HUES6 (cell line): ENCODE measurements at regions not wholly inside any gene's neighbourhood (a gene's known extent, or its start where the extent isn't known, plus 50 kb on each side); places are given as distances from the start of the nearest gene placed in this dataset.

Experiments used
- H3K27ac ChIP-seq: 2 replicates; pipeline ENCODE4 v1.7.0; 2013; ENCODE audit warnings: low read depth, mild to moderate bottlenecking, low read length, inconsistent platforms
- H3K27me3 ChIP-seq: 2 replicates; pipeline ENCODE4 v1.6.1; 2013; ENCODE audit warnings: low read length; ENCODE audit not compliant: control insufficient read depth, insufficient read depth
- H3K36me3 ChIP-seq: 2 replicates; pipeline ENCODE4 v1.6.1; 2013; ENCODE audit warnings: low read length; ENCODE audit not compliant: control insufficient read depth, insufficient read depth
- H3K4me1 ChIP-seq: 2 replicates; pipeline ENCODE4 v1.6.1; 2013; ENCODE audit warnings: low read length; ENCODE audit not compliant: control insufficient read depth, insufficient read depth
- H3K4me3 ChIP-seq: 2 replicates; pipeline ENCODE4 v1.5.1; 2013; ENCODE audit warnings: low read depth, low read length
- H3K9ac ChIP-seq: one replicate; pipeline ENCODE4 v1.6.1; 2013; ENCODE audit warnings: mild to moderate bottlenecking, low read length
- H3K9me3 ChIP-seq: 2 replicates; pipeline ENCODE4 v1.6.1; 2013; ENCODE audit warnings: low read depth, low read length; ENCODE audit not compliant: control insufficient read depth, insufficient read depth

GRCh38 chrX:109268340-109268739 lies 213.5 kb downstream of the GUCY2F start:
- Histone ChIP-seq H3K36me3 (no peaks in the 10 kb centered on the region), H3K9ac (no peak overlapping the region), H3K27me3 (peaks cover 12% of the 10 kb centered on the region; the same call in 1 of the 2 replicates), H3K9me3 (no peaks in the 10 kb centered on the region), H3K4me3 (no peak overlapping the region), H3K27ac (no peak overlapping the region), H3K4me1 (no peaks in the 10 kb centered on the region)

DNA sequence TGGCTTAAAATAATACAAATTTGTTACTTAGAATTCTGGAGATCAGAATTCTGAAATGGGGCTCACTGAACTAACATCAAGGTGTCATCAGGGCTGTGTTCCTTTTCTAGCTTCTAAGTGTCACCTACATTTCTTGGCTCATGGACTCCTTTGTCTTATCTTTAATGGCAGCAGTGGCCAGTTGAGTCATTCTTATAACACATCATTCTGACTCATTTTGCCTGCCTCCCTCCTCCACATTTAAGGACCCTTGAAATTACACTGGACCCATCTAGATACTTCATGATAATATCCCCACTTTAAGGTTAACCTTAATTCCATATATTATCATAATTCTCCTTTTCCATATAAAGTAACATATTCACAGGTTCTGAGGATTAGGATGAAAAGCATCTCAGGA lies 215.9 kb downstream of the GUCY2F start:
- H3K4me1 ChIP-seq, result no peaks in the 10 kb centered on the region
- no peak overlapping the region for H3K27ac ChIP-seq
- H3K36me3 ChIP-seq, result no peaks in the 10 kb centered on the region
- peaks cover 5% of the 10 kb centered on the region; the same call in 1 of the 2 replicates for H3K27me3 ChIP-seq
- H3K9ac ChIP-seq, result no peak overlapping the region
- H3K4me3 ChIP-seq, result no peak overlapping the region
- H3K9me3 ChIP-seq, result no peaks in the 10 kb centered on the region

DNA sequence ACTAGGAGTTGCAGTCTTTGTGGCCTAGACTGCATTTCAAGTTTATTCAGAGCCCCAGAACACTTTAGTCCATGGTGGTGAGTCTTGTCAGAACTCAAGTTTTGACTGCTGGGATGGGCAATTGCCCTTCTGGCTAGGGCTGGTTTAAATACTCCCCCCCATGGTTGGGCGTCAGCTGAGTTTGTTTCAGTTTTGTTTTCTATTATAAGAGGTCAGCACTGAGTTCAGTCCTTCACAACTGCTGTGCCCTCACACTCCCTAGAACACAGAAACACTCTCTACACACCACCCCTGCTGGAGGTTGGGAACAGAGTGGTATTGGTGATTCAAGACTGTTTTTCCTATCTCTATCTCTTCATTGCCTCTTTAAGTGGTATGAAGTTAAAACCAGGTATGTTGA lies 217.0 kb downstream of the GUCY2F start:
- H3K36me3 ChIP-seq, result no peaks in the 10 kb centered on the region
- H3K9ac ChIP-seq, result no peak overlapping the region
- no peak overlapping the region for H3K27ac ChIP-seq
- no peaks in the 10 kb centered on the region for H3K9me3 ChIP-seq
- H3K27me3 ChIP-seq, result peaks cover 5% of the 10 kb centered on the region; the same call in 1 of the 2 replicates
- no peak overlapping the region for H3K4me3 ChIP-seq
- H3K4me1 ChIP-seq, result no peaks in the 10 kb centered on the region

DNA sequence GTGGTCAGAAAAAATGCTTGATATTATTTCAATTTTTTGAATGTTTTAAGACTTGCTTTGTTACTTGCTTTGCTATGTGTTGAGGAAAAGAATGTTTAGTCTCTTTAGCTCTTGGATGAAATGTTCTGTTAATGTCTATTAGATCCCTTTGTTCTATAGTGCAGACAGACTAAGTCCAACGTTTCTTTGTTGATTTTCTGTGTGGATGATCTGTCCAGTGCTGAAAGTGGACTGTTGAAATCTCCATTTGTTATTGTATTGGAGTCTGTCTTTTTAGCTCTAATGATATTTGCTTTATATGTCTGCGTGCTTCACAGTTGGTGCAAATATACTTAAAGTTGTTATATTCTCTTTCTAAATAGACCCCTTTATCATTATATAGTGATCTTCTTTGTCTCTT lies 220.6 kb downstream of the GUCY2F start:
- H3K9ac ChIP-seq, result no peak overlapping the region
- H3K36me3 ChIP-seq, result no peaks in the 10 kb centered on the region
- no peaks in the 10 kb centered on the region for H3K9me3 ChIP-seq
- no peak overlapping the region for H3K4me3 ChIP-seq
- no peak overlapping the region for H3K27ac ChIP-seq
- H3K4me1 ChIP-seq, result no peaks in the 10 kb centered on the region
- no peaks in the 10 kb centered on the region; the same call in 1 of the 2 replicates for H3K27me3 ChIP-seq

DNA sequence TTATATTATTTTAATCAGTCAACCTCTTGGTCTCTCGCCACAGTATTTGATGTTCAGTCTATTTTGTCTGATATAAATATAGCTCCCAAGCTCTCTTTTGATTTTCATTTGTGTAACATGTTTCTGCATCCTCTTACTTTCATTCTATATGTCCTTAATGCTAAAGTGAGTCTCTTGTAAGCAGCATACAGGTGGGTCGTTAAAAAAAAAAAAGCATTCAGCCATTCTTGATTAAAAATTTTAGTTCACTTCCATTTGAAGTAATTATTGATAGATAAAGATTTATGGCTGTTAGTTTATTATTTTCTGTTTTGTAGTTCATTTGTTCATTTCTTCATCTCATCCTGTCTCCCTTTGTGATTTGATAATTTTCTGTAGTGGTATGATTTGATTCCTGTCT lies 229.1 kb downstream of the GUCY2F start:
- Histone ChIP-seq H3K4me1 (no peaks in the 10 kb centered on the region), H3K27ac (no peak overlapping the region), H3K9ac (no peak overlapping the region), H3K27me3 (no peaks in the 10 kb centered on the region; the same call in 1 of the 2 replicates), H3K36me3 (no peaks in the 10 kb centered on the region), H3K9me3 (peaks cover 24% of the 10 kb centered on the region), H3K4me3 (no peak overlapping the region)

DNA sequence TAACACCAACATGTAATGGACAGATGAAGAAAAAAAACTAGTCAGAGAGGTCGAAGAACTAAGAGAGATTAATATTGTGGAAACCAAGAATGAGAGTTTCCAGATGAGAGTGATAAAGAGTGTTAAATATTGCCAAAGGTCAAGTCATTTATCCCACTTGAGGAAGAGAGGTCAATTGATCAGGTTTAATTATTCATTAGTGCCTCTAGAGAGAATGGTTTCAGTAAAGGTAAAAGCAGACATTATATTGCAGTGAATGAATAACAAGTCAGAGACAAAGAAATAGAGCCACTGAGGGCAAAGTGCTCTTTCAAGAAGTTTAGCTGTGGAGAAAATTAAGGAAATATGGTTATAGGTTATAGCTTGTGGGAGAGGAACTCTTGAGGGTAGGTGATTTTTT lies 263.1 kb downstream of the GUCY2F start:
- peaks cover 4% of the 10 kb centered on the region; the same call in 1 of the 2 replicates for H3K27me3 ChIP-seq
- no peaks in the 10 kb centered on the region for H3K4me1 ChIP-seq
- H3K9ac ChIP-seq, result no peak overlapping the region
- no peak overlapping the region for H3K4me3 ChIP-seq
- peaks cover 13% of the 10 kb centered on the region; the same call in 1 of the 2 replicates for H3K9me3 ChIP-seq
- H3K27ac ChIP-seq, result no peak overlapping the region
- no peaks in the 10 kb centered on the region for H3K36me3 ChIP-seq

DNA sequence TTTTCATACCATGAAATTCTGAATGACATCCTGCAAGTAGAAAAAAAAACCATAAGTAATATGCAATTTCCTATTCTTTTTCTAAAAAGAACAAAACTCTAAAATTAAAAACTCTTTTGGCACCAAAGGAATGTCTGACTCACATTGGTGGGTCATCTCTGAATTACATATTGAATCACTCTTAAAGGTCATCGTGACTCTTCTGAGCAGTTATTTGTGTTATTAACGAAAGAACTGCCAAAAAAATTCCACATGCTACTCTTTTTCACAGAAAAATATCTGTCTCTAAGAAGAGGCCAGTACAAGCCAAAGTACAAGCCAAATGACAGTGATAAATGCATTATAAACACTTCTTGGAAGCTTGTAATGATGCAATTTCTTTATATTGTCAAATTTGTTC lies 282.2 kb downstream of the GUCY2F start:
- peaks cover 13% of the 10 kb centered on the region for H3K9me3 ChIP-seq
- no peak overlapping the region for H3K4me3 ChIP-seq
- H3K27me3 ChIP-seq, result no peaks in the 10 kb centered on the region; the same call in 1 of the 2 replicates
- H3K36me3 ChIP-seq, result no peaks in the 10 kb centered on the region
- no peak overlapping the region for H3K27ac ChIP-seq
- no peaks in the 10 kb centered on the region for H3K4me1 ChIP-seq
- no peak overlapping the region for H3K9ac ChIP-seq

DNA sequence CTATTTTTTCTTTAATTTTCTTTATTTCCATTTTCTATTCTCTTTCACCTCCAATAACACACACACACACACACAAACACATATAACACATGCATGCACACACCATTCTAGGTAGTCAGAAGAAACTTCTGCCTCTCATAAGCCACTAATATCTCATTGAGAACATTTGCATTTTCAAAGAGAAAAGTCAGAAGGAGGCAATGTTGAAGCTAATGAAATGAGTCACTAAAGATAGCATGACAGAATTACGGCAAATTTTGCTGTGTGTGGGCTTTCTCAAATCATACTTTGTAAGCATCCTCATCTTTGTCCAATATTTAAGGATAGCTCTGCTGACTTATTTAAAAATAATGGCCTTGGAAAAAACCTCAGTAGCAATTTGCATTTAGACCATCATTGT lies 291.3 kb downstream of the GUCY2F start:
- Histone ChIP-seq H3K4me1 (peaks cover 15% of the 10 kb centered on the region), H3K36me3 (no peaks in the 10 kb centered on the region), H3K4me3 (no peak overlapping the region), H3K9ac (no peak overlapping the region), H3K27ac (no peak overlapping the region), H3K9me3 (peaks cover 4% of the 10 kb centered on the region; the same call in 1 of the 2 replicates), H3K27me3 (no peaks in the 10 kb centered on the region; the same call in 1 of the 2 replicates)

DNA sequence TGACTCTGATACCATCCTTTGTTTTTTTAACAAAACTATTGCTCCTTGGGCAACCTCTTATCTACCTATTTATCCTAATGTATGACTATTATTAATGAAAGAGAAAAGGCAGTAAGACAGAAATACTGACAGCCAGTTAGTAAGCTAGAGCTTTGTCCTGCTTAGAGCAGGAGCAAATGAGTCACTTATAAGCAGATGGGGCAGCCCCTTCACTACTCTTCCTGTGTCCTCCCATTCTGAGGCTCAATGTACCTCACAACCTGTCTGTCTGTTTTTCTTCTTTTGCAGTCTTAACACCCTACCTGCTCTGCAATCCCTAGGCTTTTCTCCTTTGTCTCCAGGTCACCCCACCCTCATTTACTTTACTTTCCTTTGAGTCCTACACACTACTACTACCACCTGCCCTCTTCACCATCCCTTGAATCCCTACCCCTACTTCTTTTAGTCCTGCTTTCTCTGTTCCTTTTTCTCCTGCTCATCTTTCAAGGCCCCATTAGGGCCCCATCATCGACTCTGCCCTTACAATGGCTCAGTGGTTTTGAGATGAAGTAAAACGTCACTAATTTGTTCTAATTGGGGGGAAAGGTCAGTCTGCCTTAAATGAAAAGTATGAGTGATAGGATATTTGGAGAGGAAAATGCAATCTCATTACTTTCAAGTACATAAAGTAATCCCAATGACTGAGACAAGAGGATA lies 294.3 kb downstream of the GUCY2F start:
- Histone ChIP-seq H3K36me3 (no peaks in the 10 kb centered on the region), H3K9ac (no peak overlapping the region), H3K9me3 (peaks cover 3% of the 10 kb centered on the region; the same call in 1 of the 2 replicates), H3K4me1 (peaks cover 29% of the 10 kb centered on the region), H3K4me3 (no peak overlapping the region), H3K27ac (no peak overlapping the region), H3K27me3 (no peaks in the 10 kb centered on the region; the same call in 1 of the 2 replicates)

GRCh38 chrX:109186939-109187338 lies 294.9 kb downstream of the GUCY2F start:
- H3K9me3 ChIP-seq, result peaks cover 3% of the 10 kb centered on the region; the same call in 1 of the 2 replicates
- H3K27me3 ChIP-seq, result no peaks in the 10 kb centered on the region; the same call in 1 of the 2 replicates
- 0 out of 2 replicates have a peak overlapping the region, but pooled peaks have one; percentile 98 for H3K27ac ChIP-seq
- H3K9ac ChIP-seq, result no peak overlapping the region
- no peaks in the 10 kb centered on the region for H3K36me3 ChIP-seq
- H3K4me3 ChIP-seq, result no peak overlapping the region
- H3K4me1 ChIP-seq, result peaks cover 29% of the 10 kb centered on the region

DNA sequence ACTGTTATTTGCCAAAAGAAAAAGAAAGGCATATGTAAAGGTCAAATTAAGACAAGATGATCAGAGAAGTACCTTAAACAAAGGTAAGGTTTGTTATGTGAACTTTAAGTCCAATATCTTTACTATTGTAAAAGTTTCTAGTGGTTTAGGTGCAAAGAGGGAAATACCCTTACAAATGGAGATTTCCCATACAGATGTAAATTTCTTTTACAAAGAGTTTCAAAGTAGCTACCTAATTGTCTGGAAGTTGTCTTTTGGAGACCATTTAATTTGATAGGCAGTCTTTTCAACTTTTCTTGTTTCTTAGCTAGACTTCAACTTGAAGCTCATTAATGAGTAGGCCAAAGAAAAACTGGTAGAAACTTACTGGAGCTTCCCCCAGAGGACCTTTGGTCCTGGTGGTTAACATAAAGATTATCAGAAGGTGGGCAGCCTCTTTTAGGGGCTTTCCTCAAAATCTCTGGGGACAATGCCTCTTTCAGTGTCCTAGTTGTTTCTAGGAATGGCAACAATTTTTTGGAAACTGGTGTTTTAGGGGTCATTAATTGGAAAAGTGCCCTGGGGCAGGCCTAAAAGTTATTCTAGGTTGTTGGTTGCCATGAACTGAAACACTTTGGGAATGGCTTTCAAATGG lies 297.3 kb downstream of the GUCY2F start:
- H3K9me3 ChIP-seq, result no peaks in the 10 kb centered on the region
- peak overlapping the region; percentile 71 for H3K9ac ChIP-seq
- H3K27me3 ChIP-seq, result no peaks in the 10 kb centered on the region; the same call in 1 of the 2 replicates
- peak overlapping the region; percentile 98 for H3K27ac ChIP-seq
- H3K4me3 ChIP-seq, result no peak overlapping the region
- peaks cover 29% of the 10 kb centered on the region for H3K4me1 ChIP-seq
- H3K36me3 ChIP-seq, result no peaks in the 10 kb centered on the region
